H9 (cell line): ENCODE measurements at regions not wholly inside any gene's neighbourhood (a gene's known extent, or its start where the extent isn't known, plus 50 kb on each side); places are given as distances from the start of the nearest gene placed in this dataset.

Experiments
- DNase-seq: peaks from one replicate; pipeline ENCODE4 v3.0.0-alpha.2; 2017
- H2AFZ ChIP-seq: one replicate; pipeline ENCODE4 v1.6.1; 2013; ENCODE audit warnings: mild to moderate bottlenecking, low read length, control low read depth, moderate library complexity
- H2AK5ac ChIP-seq: 2 replicates; pipeline ENCODE4 v1.6.1; 2013; ENCODE audit warnings: low read length, control low read depth, mixed read lengths; ENCODE audit not compliant: insufficient read length
- H2BK120ac ChIP-seq: one replicate; pipeline ENCODE4 v1.6.1; 2013; ENCODE audit warnings: low read depth, mild to moderate bottlenecking, low read length, control low read depth, inconsistent platforms; ENCODE audit not compliant: poor library complexity, severe bottlenecking
- H2BK12ac ChIP-seq: 2 replicates; pipeline ENCODE4 v1.6.1; 2013; ENCODE audit warnings: low read length, control low read depth, mixed read lengths, low read depth; ENCODE audit not compliant: insufficient read length
- H2BK15ac ChIP-seq: 2 replicates; pipeline ENCODE4 v1.6.1; 2013; ENCODE audit warnings: low read depth, low read length, control low read depth
- H2BK20ac ChIP-seq: one replicate; pipeline ENCODE4 v1.6.1; 2013; ENCODE audit warnings: low read depth, mild to moderate bottlenecking, low read length, control low read depth, inconsistent platforms; ENCODE audit not compliant: poor library complexity, severe bottlenecking
- H2BK5ac ChIP-seq: 2 replicates; pipeline ENCODE4 v1.6.1; 2013; ENCODE audit warnings: low read length, control low read depth, mixed read lengths; ENCODE audit not compliant: insufficient read length
- H3K14ac ChIP-seq: 2 replicates; pipeline ENCODE4 v1.6.1; 2013; ENCODE audit warnings: low read length, control low read depth; ENCODE audit not compliant: insufficient read depth
- H3K18ac ChIP-seq: 2 replicates; pipeline ENCODE4 v1.6.1; 2013; ENCODE audit warnings: low read depth, mild to moderate bottlenecking, mixed read lengths, low read length, control low read depth; ENCODE audit not compliant: insufficient read length
- H3K23ac ChIP-seq: 2 replicates; pipeline ENCODE4 v1.6.1; 2013; ENCODE audit warnings: low read length, control low read depth, mixed read lengths, low read depth; ENCODE audit not compliant: insufficient read length
- H3K23me2 ChIP-seq: 2 replicates; pipeline ENCODE4 v1.6.1; 2013; ENCODE audit warnings: low read depth, mild to moderate bottlenecking, mixed read lengths, low read length, control low read depth; ENCODE audit not compliant: insufficient read length, poor library complexity, severe bottlenecking
- H3K27ac ChIP-seq: 2 replicates; pipeline ENCODE4 v1.5.1; 2013; ENCODE audit warnings: low read length, control low read depth, mixed read lengths, low read depth; ENCODE audit not compliant: insufficient read length
- H3K27me3 ChIP-seq: 2 replicates; pipeline ENCODE4 v1.6.1; 2013; ENCODE audit warnings: low read length, control low read depth, inconsistent platforms; ENCODE audit not compliant: insufficient read depth
- H3K4ac ChIP-seq: 2 replicates; pipeline ENCODE4 v1.6.1; 2013; ENCODE audit warnings: low read depth, mild to moderate bottlenecking, control low read depth, inconsistent platforms, low read length, moderate library complexity
- H3K4me1 ChIP-seq: 2 replicates; pipeline ENCODE4 v1.6.1; 2013; ENCODE audit warnings: low read length, control low read depth, inconsistent platforms; ENCODE audit not compliant: insufficient read depth
- H3K4me2 ChIP-seq: 2 replicates; pipeline ENCODE4 v1.6.1; 2013; ENCODE audit warnings: low read length, control low read depth, mixed read lengths; ENCODE audit not compliant: insufficient read length, insufficient read depth
- H3K56ac ChIP-seq: 2 replicates; pipeline ENCODE4 v1.6.1; 2013; ENCODE audit warnings: low read depth, mild to moderate bottlenecking, mixed read lengths, low read length, control low read depth; ENCODE audit not compliant: insufficient read length
- H3K79me1 ChIP-seq: 2 replicates; pipeline ENCODE4 v1.6.1; 2013; ENCODE audit warnings: low read depth, mild to moderate bottlenecking, moderate library complexity, low read length, control low read depth, inconsistent platforms; ENCODE audit not compliant: insufficient read depth, poor library complexity, severe bottlenecking
- H3K79me2 ChIP-seq: 2 replicates; pipeline ENCODE4 v1.6.1; 2013; ENCODE audit warnings: low read length, control low read depth, inconsistent platforms; ENCODE audit not compliant: insufficient read depth
- H3K9ac ChIP-seq: 2 replicates; pipeline ENCODE4 v1.6.1; 2013; ENCODE audit warnings: low read length, control low read depth, mixed read lengths; ENCODE audit not compliant: insufficient read length; ENCODE audit errors: extremely low read depth
- H3K9me3 ChIP-seq: one replicate; pipeline ENCODE4 v1.6.1; 2013; ENCODE audit warnings: low read depth, low read length, inconsistent platforms; ENCODE audit not compliant: control insufficient read depth
- H3T11ph ChIP-seq: one replicate; pipeline ENCODE4 v1.6.1; 2013; ENCODE audit warnings: mild to moderate bottlenecking, low read length, control low read depth, inconsistent platforms
- H4K20me1 ChIP-seq: one replicate; pipeline ENCODE4 v1.6.1; 2013; ENCODE audit not compliant: control insufficient read depth, insufficient read length, insufficient read depth
- H4K5ac ChIP-seq: 2 replicates; pipeline ENCODE4 v1.6.1; 2013; ENCODE audit warnings: low read depth, mild to moderate bottlenecking, mixed read lengths, low read length, control low read depth; ENCODE audit not compliant: insufficient read length
- H4K8ac ChIP-seq: replicated peaks from 2 replicates; pipeline ENCODE4 v1.6.1; 2013; ENCODE audit warnings: low read length, control low read depth, mixed read lengths, low read depth; ENCODE audit not compliant: insufficient read length
- H4K91ac ChIP-seq: 2 replicates; pipeline ENCODE4 v1.6.1; 2013; ENCODE audit warnings: low read depth, mild to moderate bottlenecking, moderate library complexity, mixed read lengths, low read length, control low read depth; ENCODE audit not compliant: insufficient read length
- H3K27ac Mint-ChIP-seq, 3 experiments: 2 replicates in 2 of 3; 3 replicates in 1 of 3; pipeline ENCODE4 v1.8.0; 2020 to 2021; ENCODE audit warnings: mixed read lengths in 3 of 3, mild to moderate bottlenecking in 1 of 3, moderate library complexity in 1 of 3
- H3K27me3 Mint-ChIP-seq: 2 replicates; pipeline ENCODE4 v1.8.0; 2021; ENCODE audit warnings: low read depth, mild to moderate bottlenecking, moderate library complexity, mixed read lengths
- H3K36me3 Mint-ChIP-seq, 3 experiments: 2 replicates in 2 of 3; 3 replicates in 1 of 3; pipeline ENCODE4 v1.8.0; 2020 to 2021; ENCODE audit warnings: low read depth in 3 of 3, mixed read lengths in 3 of 3; ENCODE audit not compliant: insufficient read depth in 1 of 3
- H3K4me1 Mint-ChIP-seq, 2 experiments: 2 replicates each; pipeline ENCODE4 v1.8.0; 2020; ENCODE audit warnings: mixed read lengths in 2 of 2
- H3K4me3 Mint-ChIP-seq, 2 experiments: 2 replicates in 1 of 2; 3 replicates in 1 of 2; pipeline ENCODE4 v1.8.0; 2020 to 2021; ENCODE audit warnings: mild to moderate bottlenecking in 2 of 2, mixed read lengths in 2 of 2, moderate library complexity in 1 of 2
- H3K9me3 Mint-ChIP-seq, 2 experiments: 2 replicates in 1 of 2; 3 replicates in 1 of 2; pipeline ENCODE4 v1.8.0; 2020; ENCODE audit warnings: mild to moderate bottlenecking in 2 of 2, mixed read lengths in 2 of 2, moderate library complexity in 1 of 2
- WGBS: extraction: QIAGEN DNeasy Blood & Tissue Kit; methylation state at CpG from one replicate; pipeline ENCODE4 v1.1.7; 2013; ENCODE audit warnings: missing lambda C conversion rate, low lambda C conversion rate, mixed read lengths; ENCODE audit not compliant: insufficient read length; ENCODE audit errors: extremely low coverage; 5-methylcytosine and 5-hydroxymethylcytosine counted together
- TF ChIP-seq, protein P1 (sequence below): fragments of 200-600 bp; sonication (generic); conservative IDR thresholded peaks from 3 replicates; pipeline ENCODE4 v1.8.0; 2021; ENCODE audit warnings: antibody characterized with exemption, mild to moderate bottlenecking

GRCh38 chr13:30052120-30052519, 201.7 kb upstream of the UBL3 start:
- Histone ChIP-seq H3K4me2 (peak overlapping the region; percentile 12), H3K18ac (no peak overlapping the region), H2BK12ac (no peak overlapping the region), H3K56ac (no peak overlapping the region), H3K79me2 (no peaks in the 10 kb centered on the region), H4K8ac (no peak overlapping the region), H4K20me1 (no peaks in the 10 kb centered on the region), H3K4ac (no peak overlapping the region), H2BK120ac (no peak overlapping the region), H3K27ac (peak overlapping the region; percentile 64), H3K4me1 (peaks cover 10% of the 10 kb centered on the region), H4K91ac (no peak overlapping the region), H3K9ac (no peak overlapping the region), H3T11ph (no peak overlapping the region), H3K27me3 (0 out of 2 replicates have a peak, but pooled peaks cover 2% of the 10 kb centered on the region), H2AFZ (no peak overlapping the region), H4K5ac (no peak overlapping the region), H2BK5ac (no peak overlapping the region), H3K14ac (no peak overlapping the region), H2BK15ac (no peak overlapping the region), H3K9me3 (no peaks in the 10 kb centered on the region), H2AK5ac (no peak overlapping the region), H3K79me1 (no peaks in the 10 kb centered on the region), H3K23ac (no peak overlapping the region), H2BK20ac (no peak overlapping the region), H3K23me2 (no peaks in the 10 kb centered on the region)
- TF ChIP-seq, protein P1, sequence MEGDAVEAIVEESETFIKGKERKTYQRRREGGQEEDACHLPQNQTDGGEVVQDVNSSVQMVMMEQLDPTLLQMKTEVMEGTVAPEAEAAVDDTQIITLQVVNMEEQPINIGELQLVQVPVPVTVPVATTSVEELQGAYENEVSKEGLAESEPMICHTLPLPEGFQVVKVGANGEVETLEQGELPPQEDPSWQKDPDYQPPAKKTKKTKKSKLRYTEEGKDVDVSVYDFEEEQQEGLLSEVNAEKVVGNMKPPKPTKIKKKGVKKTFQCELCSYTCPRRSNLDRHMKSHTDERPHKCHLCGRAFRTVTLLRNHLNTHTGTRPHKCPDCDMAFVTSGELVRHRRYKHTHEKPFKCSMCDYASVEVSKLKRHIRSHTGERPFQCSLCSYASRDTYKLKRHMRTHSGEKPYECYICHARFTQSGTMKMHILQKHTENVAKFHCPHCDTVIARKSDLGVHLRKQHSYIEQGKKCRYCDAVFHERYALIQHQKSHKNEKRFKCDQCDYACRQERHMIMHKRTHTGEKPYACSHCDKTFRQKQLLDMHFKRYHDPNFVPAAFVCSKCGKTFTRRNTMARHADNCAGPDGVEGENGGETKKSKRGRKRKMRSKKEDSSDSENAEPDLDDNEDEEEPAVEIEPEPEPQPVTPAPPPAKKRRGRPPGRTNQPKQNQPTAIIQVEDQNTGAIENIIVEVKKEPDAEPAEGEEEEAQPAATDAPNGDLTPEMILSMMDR = peak; percentile 30; the same call in 2 of the 3 replicates
- Mint-ChIP-seq H3K27ac (peak overlapping the region; percentile 26 to 95 (median 54)), H3K27me3 (peaks cover 12% of the 10 kb centered on the region), H3K36me3 (peaks cover 4 to 10% (median 6%) of the 10 kb centered on the region in 3 experiments), H3K4me3 (peak overlapping the region; percentile 18 to 21; a peak in 4 of 5 replicates), H3K9me3 (peaks cover 9 to 21% of the 10 kb centered on the region in 2 experiments), H3K4me1 (peaks cover 26 to 30% of the 10 kb centered on the region in 2 experiments)
- DNase-seq = peak; percentile 76
- no CpG with 5 or more reads among the region's 7 CpGs for WGBS
